ENCODE measurements at regions not wholly inside any gene's neighbourhood (a gene's known extent, or its start where the extent isn't known, plus 50 kb on each side); places are given as distances from the start of the nearest gene placed in this dataset.

DNA sequence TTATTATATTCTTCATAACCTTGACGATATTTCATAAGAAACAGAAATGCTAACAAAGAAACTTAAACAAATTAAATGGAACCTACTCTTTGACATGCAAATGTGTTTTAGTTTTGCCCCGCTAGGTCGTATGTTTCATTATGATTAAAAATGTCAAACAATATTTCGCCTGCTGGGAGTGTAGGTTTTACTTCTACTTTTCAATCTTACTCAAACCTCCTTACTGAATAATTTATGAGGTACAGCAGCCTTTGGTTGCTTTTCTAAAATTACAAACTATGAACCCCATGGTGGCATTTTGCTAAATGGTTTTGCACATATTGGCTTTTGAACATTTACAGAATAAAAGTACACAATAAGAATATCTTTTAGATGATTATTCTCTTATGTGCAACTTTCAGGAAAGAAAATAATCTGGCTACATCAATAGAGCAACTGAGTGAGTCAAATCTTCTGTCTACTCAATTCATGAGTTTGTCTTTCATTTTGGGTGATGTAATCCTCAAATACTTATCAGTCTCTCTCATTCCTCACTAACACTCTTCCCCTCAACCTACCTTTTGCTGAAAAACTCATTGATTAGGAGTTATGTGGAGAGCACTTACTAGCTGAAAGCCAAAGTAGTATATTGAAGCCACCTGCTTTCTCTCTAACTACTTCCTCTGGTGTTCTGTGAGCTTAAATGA lies 1226.4 kb downstream of the XPNPEP1 start:
- Histone ChIP-seq H3K36me3 (no peaks in the 10 kb centered on the region), H3K9me3 (no peaks in the 10 kb centered on the region), H3K27ac (no peak overlapping the region), H3K27me3 (no peaks in the 10 kb centered on the region), H3K4me3 (no peak overlapping the region), H3K4me1 (no peaks in the 10 kb centered on the region)
- ATAC-seq (ENCODE audit: low FRiP score in 2 of 2), result no peak
- DNase-seq, result no peak
- TF ChIP-seq POLR2AphosphoS5 (IDR thresholded peaks at IDR 0.05), result no peak
- TF ChIP-seq, protein P1, sequence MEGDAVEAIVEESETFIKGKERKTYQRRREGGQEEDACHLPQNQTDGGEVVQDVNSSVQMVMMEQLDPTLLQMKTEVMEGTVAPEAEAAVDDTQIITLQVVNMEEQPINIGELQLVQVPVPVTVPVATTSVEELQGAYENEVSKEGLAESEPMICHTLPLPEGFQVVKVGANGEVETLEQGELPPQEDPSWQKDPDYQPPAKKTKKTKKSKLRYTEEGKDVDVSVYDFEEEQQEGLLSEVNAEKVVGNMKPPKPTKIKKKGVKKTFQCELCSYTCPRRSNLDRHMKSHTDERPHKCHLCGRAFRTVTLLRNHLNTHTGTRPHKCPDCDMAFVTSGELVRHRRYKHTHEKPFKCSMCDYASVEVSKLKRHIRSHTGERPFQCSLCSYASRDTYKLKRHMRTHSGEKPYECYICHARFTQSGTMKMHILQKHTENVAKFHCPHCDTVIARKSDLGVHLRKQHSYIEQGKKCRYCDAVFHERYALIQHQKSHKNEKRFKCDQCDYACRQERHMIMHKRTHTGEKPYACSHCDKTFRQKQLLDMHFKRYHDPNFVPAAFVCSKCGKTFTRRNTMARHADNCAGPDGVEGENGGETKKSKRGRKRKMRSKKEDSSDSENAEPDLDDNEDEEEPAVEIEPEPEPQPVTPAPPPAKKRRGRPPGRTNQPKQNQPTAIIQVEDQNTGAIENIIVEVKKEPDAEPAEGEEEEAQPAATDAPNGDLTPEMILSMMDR (IDR thresholded peaks at IDR 0.05), result no peak
- TF ChIP-seq POLR2A (IDR thresholded peaks at IDR 0.05), result no peak
- TF ChIP-seq EP300 (IDR thresholded peaks at IDR 0.05), result no peak
- WGBS, 2 donors, result 79 to 87% methylated on average over 4 of the region's 4 CpGs

DNA sequence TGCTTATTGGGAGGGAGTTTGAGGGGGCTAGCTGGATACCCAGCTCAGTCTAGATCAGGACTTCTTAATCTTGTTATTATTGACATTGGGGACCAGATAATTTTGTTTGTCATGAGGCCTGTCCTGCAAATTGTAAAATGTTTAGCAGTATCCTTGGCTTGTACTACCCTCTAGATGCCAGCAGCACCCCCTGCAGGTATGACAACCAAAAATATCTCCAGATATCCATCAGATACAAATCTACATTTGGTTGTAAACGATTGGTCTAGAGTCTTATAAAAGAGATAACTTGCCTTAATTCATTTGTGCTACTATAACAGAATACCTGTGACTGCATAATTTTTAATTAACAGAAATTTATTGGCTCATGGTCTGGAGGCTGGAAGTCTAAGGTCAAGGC lies 1232.2 kb downstream of the XPNPEP1 start:
- ATAC-seq (ENCODE audit: low FRiP score in 2 of 2) (no peak), DNase-seq (no peak)
- H3K36me3 ChIP-seq, result no peaks in the 10 kb centered on the region
- H3K4me3 ChIP-seq, result no peak overlapping the region
- 57 to 83% methylated on average over 1 of the region's 1 CpG for WGBS, 2 donors
- no peaks in the 10 kb centered on the region for H3K4me1 ChIP-seq
- no peaks in the 10 kb centered on the region for H3K9me3 ChIP-seq
- H3K27ac ChIP-seq, result no peak overlapping the region
- TF ChIP-seq, protein P1 (IDR thresholded peaks at IDR 0.05), result no peak
- TF ChIP-seq EP300 (IDR thresholded peaks at IDR 0.05) (no peak), POLR2AphosphoS5 (IDR thresholded peaks at IDR 0.05) (no peak), POLR2A (IDR thresholded peaks at IDR 0.05) (no peak)
- H3K27me3 ChIP-seq, result no peaks in the 10 kb centered on the region

DNA sequence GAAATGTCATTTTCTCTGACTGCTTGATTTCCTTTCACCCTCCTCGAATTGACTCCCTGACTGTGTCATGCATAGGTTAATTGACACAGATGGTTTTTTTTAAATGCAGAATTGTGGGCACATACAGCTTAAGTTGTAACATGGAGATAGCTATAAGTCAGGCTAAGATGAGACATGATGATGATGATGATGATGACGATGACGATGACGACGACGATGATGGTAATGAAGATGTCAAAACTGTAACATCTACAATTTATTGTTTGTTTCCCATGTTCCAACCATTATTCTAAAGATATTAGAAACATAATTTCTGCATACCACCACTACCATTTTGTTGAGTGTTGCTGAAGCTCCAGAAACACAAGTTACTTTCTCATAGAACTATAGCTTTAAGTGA lies 1232.8 kb downstream of the XPNPEP1 start:
- H3K36me3 ChIP-seq, result no peaks in the 10 kb centered on the region
- H3K27me3 ChIP-seq, result no peaks in the 10 kb centered on the region
- H3K4me3 ChIP-seq, result no peak overlapping the region
- no peak overlapping the region for H3K27ac ChIP-seq
- no peaks in the 10 kb centered on the region for H3K4me1 ChIP-seq
- TF ChIP-seq POLR2AphosphoS5 (IDR thresholded peaks at IDR 0.05), result no peak
- TF ChIP-seq, protein P1 (IDR thresholded peaks at IDR 0.05), result no peak
- TF ChIP-seq POLR2A (IDR thresholded peaks at IDR 0.05), result no peak
- no peak for TF ChIP-seq EP300 (IDR thresholded peaks at IDR 0.05)
- DNase-seq (no peak), ATAC-seq (ENCODE audit: low FRiP score in 2 of 2) (no peak)
- 93% methylated on average over 6 of the region's 6 CpGs for WGBS, 2 donors
- no peaks in the 10 kb centered on the region for H3K9me3 ChIP-seq

DNA sequence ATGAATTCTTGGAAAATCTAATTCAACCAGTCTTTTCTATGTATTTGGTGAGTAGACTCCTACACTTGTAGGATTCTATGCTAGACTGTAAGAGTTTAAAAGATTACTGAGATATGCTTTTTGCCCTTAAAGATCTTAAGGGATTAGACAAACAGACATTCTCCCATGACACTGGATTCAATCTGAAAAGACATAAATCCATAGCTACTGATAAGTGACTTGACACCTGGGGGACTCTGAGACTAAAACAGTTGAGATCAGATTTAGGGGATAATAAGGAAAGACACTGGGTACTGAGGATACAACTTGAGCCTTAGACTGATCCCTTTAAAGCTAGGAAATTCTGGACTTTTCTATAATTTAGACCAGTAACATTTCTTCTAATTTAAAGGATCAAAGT lies 1233.4 kb downstream of the XPNPEP1 start:
- no peak overlapping the region for H3K4me3 ChIP-seq
- no peak overlapping the region for H3K27ac ChIP-seq
- H3K27me3 ChIP-seq, result no peaks in the 10 kb centered on the region
- no peaks in the 10 kb centered on the region for H3K36me3 ChIP-seq
- TF ChIP-seq POLR2AphosphoS5 (IDR thresholded peaks at IDR 0.05) (no peak), EP300 (IDR thresholded peaks at IDR 0.05) (no peak), POLR2A (IDR thresholded peaks at IDR 0.05) (no peak)
- TF ChIP-seq, protein P1 (IDR thresholded peaks at IDR 0.05), result no peak
- no peak for DNase-seq
- H3K9me3 ChIP-seq, result no peaks in the 10 kb centered on the region
- no peaks in the 10 kb centered on the region for H3K4me1 ChIP-seq
- no peak for ATAC-seq (ENCODE audit: low FRiP score in 2 of 2)

DNA sequence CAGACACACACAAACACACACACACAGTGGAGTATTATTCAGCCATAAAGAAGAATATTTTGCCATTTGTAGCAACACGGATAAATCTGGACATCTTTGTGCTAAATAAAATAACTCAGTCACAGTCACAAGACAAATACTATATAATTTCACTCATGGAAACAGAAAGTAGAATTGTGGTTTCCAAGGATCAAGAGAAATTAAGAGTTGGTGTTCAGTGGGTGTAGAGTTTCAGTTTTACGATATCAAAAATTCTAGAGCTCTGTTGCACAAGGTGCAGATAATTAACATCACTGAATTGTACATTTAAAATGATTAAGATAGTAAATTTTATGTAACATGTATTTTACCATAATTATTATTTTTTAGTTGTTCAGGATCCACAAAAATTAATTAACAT lies 1235.0 kb downstream of the XPNPEP1 start:
- H3K4me1 ChIP-seq, result no peaks in the 10 kb centered on the region
- ATAC-seq (ENCODE audit: low FRiP score in 2 of 2) (no peak), DNase-seq (no peak)
- 79 to 86% methylated on average over 2 of the region's 2 CpGs for whole genome bisulfite sequencing, 2 donors
- no peak overlapping the region for H3K4me3 ChIP-seq
- H3K27ac ChIP-seq, result no peak overlapping the region
- TF ChIP-seq EP300 (IDR thresholded peaks at IDR 0.05) (no peak), POLR2AphosphoS5 (IDR thresholded peaks at IDR 0.05) (no peak), POLR2A (IDR thresholded peaks at IDR 0.05) (no peak)
- TF ChIP-seq, protein P1 (IDR thresholded peaks at IDR 0.05), result no peak
- H3K27me3 ChIP-seq, result no peaks in the 10 kb centered on the region
- H3K36me3 ChIP-seq, result no peaks in the 10 kb centered on the region
- no peaks in the 10 kb centered on the region for H3K9me3 ChIP-seq

Data from upper lobe of left lung (tissue), 6 donors.